Thyroid gland (tissue), 4 donors: ENCODE measurements at regions not wholly inside any gene's neighbourhood (a gene's known extent, or its start where the extent isn't known, plus 50 kb on each side); places are given as distances from the start of the nearest gene placed in this dataset.
"Not testable (repeated sequence)": the region's sequence is repeated elsewhere in the genome, so short reads cannot be mapped to it uniquely, and the experiment has no call there.

Experiments
- DNase-seq, 2 donors: peaks; one replicate each; pipeline ENCODE4 v3.0.0-alpha.2; 2019
- H3K27ac ChIP-seq, 3 donors: fragments of 200-600 bp; sonication (generic); 1 replicate in 2 of 3; 2 replicates in 1 of 3; pipeline ENCODE4 v1.5.1; 2016 to 2019; ENCODE audit warnings: mild to moderate bottlenecking in 1 of 3, moderate library complexity in 1 of 3
- H3K27me3 ChIP-seq: fragments of 200-600 bp; sonication (generic); one replicate; pipeline ENCODE4 v1.5.1; 2019
- H3K36me3 ChIP-seq, 2 donors: fragments of 200-600 bp; sonication (generic); one replicate each; pipeline ENCODE4 v1.5.1; 2016 to 2019
- H3K4me1 ChIP-seq, 2 donors: fragments of 200-600 bp; sonication (generic); one replicate each; pipeline ENCODE4 v1.5.1; 2017 to 2019
- H3K4me3 ChIP-seq, 3 donors: fragments of 200-600 bp; sonication (generic); replicated peaks in 1 of 3; 1 replicate in 2 of 3; 2 replicates in 1 of 3; pipeline ENCODE4 v1.5.1; 2016; ENCODE audit warnings: mild to moderate bottlenecking in 1 of 3
- H3K9me3 ChIP-seq: fragments of 200-600 bp; sonication (generic); one replicate; pipeline ENCODE4 v1.5.1; 2017
- CTCF ChIP-seq, 6 experiments: fragments of 200-600 bp in 3 of 6; fragments of 450-650 bp in 3 of 6; sonication (generic) in 3 of 6; IDR thresholded peaks; one replicate each; pipeline ENCODE4 v1.5.1; 2016 to 2019; ENCODE audit warnings: antibody characterized with exemption in 6 of 6, mild to moderate bottlenecking in 2 of 6, inconsistent platforms in 1 of 6, moderate library complexity in 1 of 6
- POLR2A ChIP-seq, 2 donors: fragments of 450-650 bp; IDR thresholded peaks; one replicate each; pipeline ENCODE4 v1.6.1; 2017; ENCODE audit warnings: antibody characterized with exemption in 2 of 2, mild to moderate bottlenecking in 2 of 2, moderate library complexity in 1 of 2
- WGBS, 2 donors: methylation state at CpG; one replicate each; pipeline ENCODE4 v1.1.5; 2017; 5-methylcytosine and 5-hydroxymethylcytosine counted together
- intact Hi-C: fragments of 100-400 bp; cut with DNase I; formaldehyde crosslinking; loops from one replicate; pipeline ENCODE4 v1.15.1; 2023

GRCh38 chr12:105590571-105590970 lies 260.1 kb downstream of the C12orf75 start:
- TF ChIP-seq POLR2A (IDR thresholded peaks at IDR 0.05): no peak
- no peak for TF ChIP-seq CTCF (IDR thresholded peaks at IDR 0.05)
- no peaks in the 10 kb centered on the region for H3K9me3 ChIP-seq
- peaks cover 0 to 4% of the 10 kb centered on the region in 2 donors for H3K4me1 ChIP-seq
- intact Hi-C loops: no loop called here
- WGBS, 2 donors: 76 to 81% methylated on average over 1 of the region's 1 CpG
- no peak overlapping the region for H3K4me3 ChIP-seq
- no peak overlapping the region for H3K27ac ChIP-seq
- DNase-seq: no peak
- H3K36me3 ChIP-seq: no peaks in the 10 kb centered on the region
- H3K27me3 ChIP-seq: no peaks in the 10 kb centered on the region

GRCh38 chr12:105595440-105595839 lies 264.9 kb downstream of the C12orf75 start:
- no peaks in the 10 kb centered on the region for H3K36me3 ChIP-seq
- H3K9me3 ChIP-seq: no peaks in the 10 kb centered on the region
- TF ChIP-seq CTCF (IDR thresholded peaks at IDR 0.05): no peak
- TF ChIP-seq POLR2A (IDR thresholded peaks at IDR 0.05): no peak
- intact Hi-C loops: no loop called here
- WGBS, 2 donors: 83 to 84% methylated on average over 3 to 5 of the region's 5 CpGs
- H3K27ac ChIP-seq: no peak overlapping the region
- H3K4me3 ChIP-seq: no peak overlapping the region
- no peaks in the 10 kb centered on the region for H3K27me3 ChIP-seq
- DNase-seq: no peak
- no peaks in the 10 kb centered on the region for H3K4me1 ChIP-seq

- H3K4me3 ChIP-seq: no peak overlapping the region
- no peaks in the 10 kb centered on the region for H3K4me1 ChIP-seq
- no peak overlapping the region for H3K27ac ChIP-seq
- H3K36me3 ChIP-seq: no peaks in the 10 kb centered on the region
- 68 to 80% methylated on average over 2 of the region's 2 CpGs for WGBS, 2 donors
- DNase-seq: no peak
- H3K27me3 ChIP-seq: no peaks in the 10 kb centered on the region
- TF ChIP-seq CTCF (IDR thresholded peaks at IDR 0.05) (no peak), POLR2A (IDR thresholded peaks at IDR 0.05) (no peak)
- no peaks in the 10 kb centered on the region for H3K9me3 ChIP-seq
- intact Hi-C loops: no loop called here
Observed at GRCh38 chr12:105596731-105597130, 266.2 kb downstream of the C12orf75 start.

- no peak for TF ChIP-seq POLR2A (IDR thresholded peaks at IDR 0.05)
- no peak for TF ChIP-seq CTCF (IDR thresholded peaks at IDR 0.05)
- Histone ChIP-seq H3K36me3 (no peaks in the 10 kb centered on the region), H3K4me3 (no peak overlapping the region), H3K9me3 (no peaks in the 10 kb centered on the region), H3K27me3 (no peaks in the 10 kb centered on the region), H3K27ac (no peak overlapping the region), H3K4me1 (no peaks in the 10 kb centered on the region)
- intact Hi-C loops: no loop called here
- 80 to 94% methylated on average over 4 of the region's 4 CpGs for WGBS, 2 donors
- no peak for DNase-seq
Observed at GRCh38 chr12:105598031-105598430, 267.5 kb downstream of the C12orf75 start.

GRCh38 chr12:105600911-105601545 lies 270.5 kb downstream of the C12orf75 start:
- intact Hi-C loops: no loop called here
- TF ChIP-seq POLR2A (IDR thresholded peaks at IDR 0.05) (no peak), CTCF (IDR thresholded peaks at IDR 0.05) (no peak)
- no peak overlapping the region for H3K4me3 ChIP-seq
- 85 to 90% methylated on average over 2 of the region's 2 CpGs for WGBS, 2 donors
- no peaks in the 10 kb centered on the region for H3K9me3 ChIP-seq
- no peak for DNase-seq
- H3K27me3 ChIP-seq: no peaks in the 10 kb centered on the region
- H3K4me1 ChIP-seq: no peaks in the 10 kb centered on the region
- H3K27ac ChIP-seq: no peak overlapping the region
- no peaks in the 10 kb centered on the region for H3K36me3 ChIP-seq

- H3K27me3 ChIP-seq, intact Hi-C loops, DNase-seq, H3K9me3 ChIP-seq, H3K36me3 ChIP-seq, H3K4me1 ChIP-seq, H3K4me3 ChIP-seq, H3K27ac ChIP-seq: not testable (repeated sequence)
- 79 to 84% methylated on average over 5 of the region's 5 CpGs for WGBS, 2 donors
Observed at GRCh38 chr12:105602312-105602711, 271.8 kb downstream of the C12orf75 start.

GRCh38 chr12:105604281-105604680 lies 273.8 kb downstream of the C12orf75 start:
- DNase-seq, intact Hi-C loops, H3K4me3 ChIP-seq, H3K27me3 ChIP-seq, H3K27ac ChIP-seq, H3K4me1 ChIP-seq, H3K36me3 ChIP-seq, H3K9me3 ChIP-seq: not testable (repeated sequence)
- 63 to 82% methylated on average over 3 of the region's 3 CpGs for WGBS, 2 donors

GRCh38 chr12:105606613-105607012 lies 276.1 kb downstream of the C12orf75 start:
- WGBS, 2 donors: 94 to 100% methylated on average over 1 of the region's 1 CpG
- H3K4me3 ChIP-seq, H3K27ac ChIP-seq, intact Hi-C loops, H3K27me3 ChIP-seq, H3K4me1 ChIP-seq, H3K9me3 ChIP-seq, DNase-seq, H3K36me3 ChIP-seq: not testable (repeated sequence)
